ENCODE measurements at regions not wholly inside any gene's neighbourhood (a gene's known extent, or its start where the extent isn't known, plus 50 kb on each side); places are given as distances from the start of the nearest gene placed in this dataset.

- intact Hi-C loops (cut with DNase I) = no loop called here
- DNase-seq = peak in 9 of 42 donors; percentile 9 to 44 (median 23)
Measured at GRCh38 chr1:67555461-67556296, 125.5 kb upstream of the SERBP1 start.

GRCh38 chr1:67556297-67556900, 126.2 kb upstream of the SERBP1 start:
- intact Hi-C loops (cut with DNase I) = no loop called here
- DNase-seq = no peak

- DNase-seq = no peak
- intact Hi-C loops (cut with DNase I) = no loop called here
Measured at GRCh38 chr1:67557696-67558448, 127.1 kb upstream of the GADD45A start.

GRCh38 chr1:67558449-67559193, 126.4 kb upstream of the GADD45A start:
- DNase-seq = peak in 1 of 42 donors; percentile 7
- intact Hi-C loops (cut with DNase I) = no loop called here

GRCh38 chr1:67559222-67559700, 125.7 kb upstream of the GADD45A start:
- intact Hi-C loops (cut with DNase I) = no loop called here
- peak in 37 of 42 donors; percentile 9 to 87 (median 50) for DNase-seq

- intact Hi-C loops (cut with DNase I) = no loop called here
- DNase-seq = no peak
Measured at GRCh38 chr1:67560580-67561255, 124.3 kb upstream of the GADD45A start.

- intact Hi-C loops (cut with DNase I) = no loop called here
- peak; percentile 50 to 88 (median 74) for DNase-seq
Measured at GRCh38 chr1:67561704-67562113, 123.3 kb upstream of the GADD45A start.

GRCh38 chr1:67563684-67564083, 121.3 kb upstream of the GADD45A start:
- DNase-seq = no peak
- intact Hi-C loops (cut with DNase I) = no loop called here

- intact Hi-C loops (cut with DNase I) = no loop called here
Measured at GRCh38 chr1:67564193-67564592, 120.8 kb upstream of the GADD45A start.

GRCh38 chr1:67566803-67567377, 118.1 kb upstream of the GADD45A start:
- intact Hi-C loops (cut with DNase I) = no loop called here
- DNase-seq = no peak

More at GRCh38 chr1:67564193-67564592, 120.8 kb upstream of the GADD45A start:
- no peak for DNase-seq

- no peak for DNase-seq
- intact Hi-C loops (cut with DNase I) = no loop called here
Measured at GRCh38 chr1:67570486-67571143, 114.4 kb upstream of the GADD45A start.

GRCh38 chr1:67571406-67571805, 113.6 kb upstream of the GADD45A start:
- DNase-seq = no peak
- intact Hi-C loops (cut with DNase I) = no loop called here

GRCh38 chr1:67571901-67572593, 113.0 kb upstream of the GADD45A start:
- no peak for DNase-seq

GRCh38 chr1:67572594-67573221, 112.3 kb upstream of the GADD45A start:
- DNase-seq = no peak
- intact Hi-C loops (cut with DNase I) = no loop called here

More at GRCh38 chr1:67571901-67572593, 113.0 kb upstream of the GADD45A start:
- intact Hi-C loops (cut with DNase I) = no loop called here

GRCh38 chr1:67573311-67573872, 111.6 kb upstream of the GADD45A start:
- no peak for DNase-seq
- intact Hi-C loops (cut with DNase I) = no loop called here

GRCh38 chr1:67574221-67574620, 110.8 kb upstream of the GADD45A start:
- intact Hi-C loops (cut with DNase I) = no loop called here
- no peak for DNase-seq
